ENCODE measurements at regions not wholly inside any gene's neighbourhood (a gene's known extent, or its start where the extent isn't known, plus 50 kb on each side); places are given as distances from the start of the nearest gene placed in this dataset.

GRCh38 chr13:73336773-73337172 lies 278.0 kb downstream of the KLF5 start:
- ChIA-PET CTCF (no interaction called here), POLR2A (no interaction called here)
- no peak for DNase-seq (ENCODE audit: low read depth, low spot score)
- no peak overlapping the region for H3K4me3 ChIP-seq (ENCODE audit: low read depth, low read length)
- TF ChIP-seq, protein P1, sequence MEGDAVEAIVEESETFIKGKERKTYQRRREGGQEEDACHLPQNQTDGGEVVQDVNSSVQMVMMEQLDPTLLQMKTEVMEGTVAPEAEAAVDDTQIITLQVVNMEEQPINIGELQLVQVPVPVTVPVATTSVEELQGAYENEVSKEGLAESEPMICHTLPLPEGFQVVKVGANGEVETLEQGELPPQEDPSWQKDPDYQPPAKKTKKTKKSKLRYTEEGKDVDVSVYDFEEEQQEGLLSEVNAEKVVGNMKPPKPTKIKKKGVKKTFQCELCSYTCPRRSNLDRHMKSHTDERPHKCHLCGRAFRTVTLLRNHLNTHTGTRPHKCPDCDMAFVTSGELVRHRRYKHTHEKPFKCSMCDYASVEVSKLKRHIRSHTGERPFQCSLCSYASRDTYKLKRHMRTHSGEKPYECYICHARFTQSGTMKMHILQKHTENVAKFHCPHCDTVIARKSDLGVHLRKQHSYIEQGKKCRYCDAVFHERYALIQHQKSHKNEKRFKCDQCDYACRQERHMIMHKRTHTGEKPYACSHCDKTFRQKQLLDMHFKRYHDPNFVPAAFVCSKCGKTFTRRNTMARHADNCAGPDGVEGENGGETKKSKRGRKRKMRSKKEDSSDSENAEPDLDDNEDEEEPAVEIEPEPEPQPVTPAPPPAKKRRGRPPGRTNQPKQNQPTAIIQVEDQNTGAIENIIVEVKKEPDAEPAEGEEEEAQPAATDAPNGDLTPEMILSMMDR (IDR thresholded peaks at IDR 0.05; ENCODE audit: insufficient read depth, low read length, missing control alignments): no peak

- ChIA-PET POLR2A (no interaction called here), CTCF (no interaction called here)
- TF ChIP-seq, protein P1 (IDR thresholded peaks at IDR 0.05; ENCODE audit: insufficient read depth, low read length, missing control alignments): no peak
Measured at GRCh38 chr13:73335944-73336343, 277.1 kb downstream of the KLF5 start.

DNA sequence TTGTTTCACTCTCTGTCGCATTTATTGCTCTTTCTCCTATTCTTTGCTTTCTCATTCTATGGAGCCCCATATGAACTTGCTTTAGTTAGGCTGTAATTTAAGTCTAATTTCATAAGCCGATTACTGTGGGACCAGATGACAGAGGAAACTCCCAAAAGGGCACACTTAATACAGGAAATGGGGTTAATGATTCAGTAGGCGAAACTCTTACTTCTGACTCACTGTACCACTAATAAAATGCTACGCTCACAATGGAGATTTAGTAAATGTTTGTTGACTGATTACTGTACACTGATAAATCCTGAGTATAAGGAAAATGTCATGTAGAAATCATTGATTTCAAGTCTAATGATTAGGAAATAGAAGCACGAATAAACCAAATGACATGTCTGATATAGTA lies 276.4 kb downstream of the KLF5 start:
- TF ChIP-seq, protein P1 (IDR thresholded peaks at IDR 0.05; ENCODE audit: insufficient read depth, low read length, missing control alignments): no peak
- DNase-seq (ENCODE audit: low read depth, low spot score): peak; percentile 23
- CTCF ChIA-PET: interaction anchor here (0.6 kb wide), 1 partner anchor 134 kb away, joined by 3 read pairs; no protein-coding TSS in a partner anchor
- POLR2A ChIA-PET: no interaction called here
- no peak overlapping the region for H3K4me3 ChIP-seq (ENCODE audit: low read depth, low read length)

More at GRCh38 chr13:73335944-73336343, 277.1 kb downstream of the KLF5 start:
- no peak for DNase-seq (ENCODE audit: low read depth, low spot score)
- H3K4me3 ChIP-seq (ENCODE audit: low read depth, low read length): no peak overlapping the region

DNA sequence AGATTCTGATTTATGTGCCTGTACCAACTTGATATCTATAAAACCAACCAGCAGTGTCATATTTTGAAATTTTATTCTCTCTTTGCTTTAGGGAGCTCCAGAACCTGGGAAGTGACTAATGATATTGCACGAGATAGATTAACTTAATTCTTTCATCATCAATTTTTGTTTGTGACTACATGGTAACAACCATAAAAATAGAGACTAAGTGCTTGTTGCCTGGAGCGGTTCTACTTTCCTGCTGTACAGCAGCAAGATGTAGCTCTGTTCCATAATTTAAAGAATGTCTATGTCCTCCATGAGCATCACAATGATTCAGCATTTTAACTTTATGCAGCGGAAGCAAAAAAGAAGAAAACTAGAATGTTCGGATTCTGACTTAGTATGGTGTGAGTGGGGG lies 275.6 kb downstream of the KLF5 start:
- DNase-seq (ENCODE audit: low read depth, low spot score): no peak
- ChIA-PET CTCF (interaction anchor here (0.6 to 1.5 kb wide), 2 partner anchors 44 to 134 kb away, joined by 3 to 5 read pairs; no protein-coding TSS in a partner anchor), POLR2A (no interaction called here)
- TF ChIP-seq, protein P1 (IDR thresholded peaks at IDR 0.05; ENCODE audit: insufficient read depth, low read length, missing control alignments): no peak
- H3K4me3 ChIP-seq (ENCODE audit: low read depth, low read length): no peak overlapping the region

DNA sequence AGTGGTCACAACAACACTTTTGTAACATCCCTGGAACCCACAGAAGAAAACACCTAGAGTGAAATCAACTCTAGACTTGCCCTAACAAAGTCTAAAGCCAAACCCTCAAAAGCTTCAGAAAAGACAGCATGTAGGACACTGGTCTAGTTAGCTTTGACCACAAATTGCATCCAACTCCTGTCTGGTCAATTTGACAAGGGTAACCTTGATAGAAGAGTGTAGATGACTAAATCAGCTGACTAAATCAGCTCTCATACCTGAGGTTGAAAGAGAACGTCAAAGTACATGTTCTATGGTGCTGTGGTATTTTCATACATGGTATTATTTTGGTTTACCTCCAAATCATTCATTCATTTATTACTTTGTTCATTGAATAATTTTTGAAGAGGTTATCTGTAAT lies 272.8 kb downstream of the KLF5 start:
- POLR2A ChIA-PET: no interaction called here
- CTCF ChIA-PET: no interaction called here
- DNase-seq (ENCODE audit: low read depth, low spot score): no peak
- TF ChIP-seq, protein P1 (IDR thresholded peaks at IDR 0.05; ENCODE audit: insufficient read depth, low read length, missing control alignments): no peak
- H3K4me3 ChIP-seq (ENCODE audit: low read depth, low read length): no peak overlapping the region

DNA sequence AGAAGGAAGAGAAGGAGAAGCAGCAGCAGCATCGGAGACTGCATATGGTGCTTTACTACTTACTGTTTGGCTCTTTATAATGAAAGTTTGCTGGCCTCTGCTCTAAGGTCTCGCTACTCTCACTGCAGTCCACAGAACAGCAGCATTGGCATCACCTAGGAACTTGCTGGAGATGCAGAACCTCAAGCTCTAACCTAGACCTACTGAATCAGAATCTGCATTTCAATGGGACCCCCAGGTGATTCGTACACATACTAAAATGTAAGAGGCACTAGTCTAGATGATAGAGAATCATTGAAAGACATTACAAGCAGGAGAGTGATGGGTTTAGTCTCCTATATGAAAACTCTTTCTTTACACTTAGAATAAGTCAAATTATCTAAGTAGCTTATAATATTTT lies 270.6 kb downstream of the KLF5 start:
- no peak overlapping the region for H3K4me3 ChIP-seq (ENCODE audit: low read depth, low read length)
- ChIA-PET CTCF (no interaction called here), POLR2A (no interaction called here)
- no peak for DNase-seq (ENCODE audit: low read depth, low spot score)
- TF ChIP-seq, protein P1 (IDR thresholded peaks at IDR 0.05; ENCODE audit: insufficient read depth, low read length, missing control alignments): no peak
